ENCODE measurements at regions not wholly inside any gene's neighbourhood (a gene's known extent, or its start where the extent isn't known, plus 50 kb on each side); places are given as distances from the start of the nearest gene placed in this dataset.

GRCh38 chr2:207332480-207333212 is 166.9 kb upstream of the KLF7 start:
- H3K79me2 ChIP-seq (ENCODE audit: low read depth): no peaks in the 10 kb centered on the region
- no peaks in the 10 kb centered on the region for H3K36me3 ChIP-seq (ENCODE audit: low read depth)
- H3K27ac ChIP-seq: no peak overlapping the region
- no peaks in the 10 kb centered on the region for H3K9me2 ChIP-seq (ENCODE audit: insufficient read depth)
- H3K27me3 ChIP-seq (ENCODE audit: insufficient read depth, low read depth): no peaks in the 10 kb centered on the region
- no peaks in the 10 kb centered on the region for H4K20me1 ChIP-seq (ENCODE audit: insufficient read depth)
- BruUV-seq (replicated peaks): no TSS peak
- POLR2A ChIA-PET (ENCODE audit: unreplicated experiment): no interaction called here
- CTCF ChIA-PET: no interaction called here
- no peaks in the 10 kb centered on the region for H3K9me3 ChIP-seq (ENCODE audit: insufficient read depth, low read depth)
- no peak overlapping the region for H3K4me2 ChIP-seq
- no peak for TF ChIP-seq EZH2 (IDR thresholded peaks at IDR 0.05; ENCODE audit: low read depth)
- no peak overlapping the region for H2AFZ ChIP-seq
- H3K4me3 ChIP-seq: no peak overlapping the region
- intact Hi-C loops (cut with micrococcal nuclease; ENCODE audit: unreplicated experiment): loop anchor here (5.0 kb wide), 1 partner anchor 165 kb away; the partner anchor contains the start of gene KLF7
- H3F3A ChIP-seq (ENCODE audit: insufficient read depth, low read depth): peaks cover 25% of the 10 kb centered on the region
- DNase-seq: no peak
- peaks cover 38% of the 10 kb centered on the region for H3K4me1 ChIP-seq (replicated peaks; ENCODE audit: insufficient read depth)

DNA sequence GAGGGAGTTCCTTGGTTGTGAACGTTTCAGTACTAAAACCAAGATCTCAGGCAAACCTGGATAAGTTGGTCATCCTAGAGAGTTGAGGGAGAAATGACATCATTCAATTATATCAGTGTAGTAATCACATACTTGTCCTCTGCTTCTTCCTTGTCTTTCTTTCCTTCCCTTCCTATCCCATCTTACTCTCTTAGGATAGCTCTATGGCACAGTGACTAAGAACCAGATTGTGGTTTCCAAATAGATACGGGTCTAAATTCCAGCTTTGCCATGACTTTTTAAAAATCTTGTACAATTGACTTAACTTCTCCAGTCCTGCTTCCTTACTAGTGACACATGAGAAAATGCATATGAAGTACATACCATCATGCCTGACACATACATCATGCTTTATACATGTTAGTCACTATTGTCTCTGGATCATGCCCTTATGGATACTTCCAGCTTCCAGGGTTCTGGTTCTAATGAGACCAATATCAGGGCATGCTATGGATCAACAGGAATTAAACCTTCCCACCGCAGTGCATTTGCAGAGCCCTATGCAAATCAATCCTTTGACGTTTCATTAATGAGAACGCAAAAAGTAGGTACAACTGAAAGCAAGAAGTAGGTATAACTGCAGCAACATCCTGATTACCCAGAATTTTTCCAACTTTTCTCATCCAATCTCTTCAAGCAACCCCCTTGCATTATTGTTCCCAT is 168.0 kb upstream of the KLF7 start:
- BruUV-seq (replicated peaks): no TSS peak
- Histone ChIP-seq H4K20me1 (ENCODE audit: insufficient read depth) (no peaks in the 10 kb centered on the region), H3K27me3 (ENCODE audit: insufficient read depth, low read depth) (no peaks in the 10 kb centered on the region), H3F3A (ENCODE audit: insufficient read depth, low read depth) (peaks cover 25% of the 10 kb centered on the region), H3K36me3 (ENCODE audit: low read depth) (no peaks in the 10 kb centered on the region), H3K9me2 (ENCODE audit: insufficient read depth) (no peaks in the 10 kb centered on the region), H3K79me2 (ENCODE audit: low read depth) (no peaks in the 10 kb centered on the region), H2AFZ (peak overlapping the region; percentile 79; the same call in 1 of the 2 replicates), H3K4me1 (replicated peaks; ENCODE audit: insufficient read depth) (peaks cover 38% of the 10 kb centered on the region), H3K27ac (peak overlapping the region; percentile 91), H3K4me2 (peak overlapping the region; percentile 78), H3K9me3 (ENCODE audit: insufficient read depth, low read depth) (no peaks in the 10 kb centered on the region), H3K4me3 (peak overlapping the region; percentile 48; the same call in 1 of the 2 replicates)
- CTCF ChIA-PET: no interaction called here
- intact Hi-C loops (cut with micrococcal nuclease; ENCODE audit: unreplicated experiment): loop anchor here (2.0 to 5.0 kb wide), 2 partner anchors 75 to 166 kb away; partner anchors contain the start of gene KLF7
- no peak for TF ChIP-seq EZH2 (IDR thresholded peaks at IDR 0.05; ENCODE audit: low read depth)
- no peak for TF ChIP-seq CTCF (conservative IDR thresholded peaks at IDR 0.05)
- no peak for DNase-seq
- POLR2A ChIA-PET (ENCODE audit: unreplicated experiment): interaction anchor here (0.5 kb wide), 1 partner anchor 365 kb away, joined by 8 read pairs; no protein-coding TSS in a partner anchor

DNA sequence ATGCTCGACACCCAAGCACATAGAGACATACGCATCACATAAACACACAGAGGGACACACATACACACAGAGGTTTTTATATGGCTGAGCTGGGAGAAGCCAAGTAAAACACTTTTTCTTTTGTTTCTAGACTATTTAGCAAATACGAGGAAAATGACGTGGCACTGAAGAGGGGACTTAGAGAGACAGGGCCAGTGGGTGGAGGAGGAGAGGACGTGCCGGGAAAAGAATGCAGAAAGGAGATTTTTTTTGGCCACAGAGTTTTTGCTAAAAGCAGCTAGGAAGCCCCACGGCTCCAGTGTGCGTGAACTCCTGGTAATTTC is 168.5 kb upstream of the KLF7 start:
- Histone ChIP-seq H3K36me3 (ENCODE audit: low read depth) (no peaks in the 10 kb centered on the region), H2AFZ (peak overlapping the region; percentile 79), H3K9me2 (ENCODE audit: insufficient read depth) (no peaks in the 10 kb centered on the region), H4K20me1 (ENCODE audit: insufficient read depth) (no peaks in the 10 kb centered on the region), H3K79me2 (ENCODE audit: low read depth) (no peaks in the 10 kb centered on the region), H3K4me3 (peak overlapping the region; percentile 48), H3K4me2 (peak overlapping the region; percentile 78), H3K27me3 (ENCODE audit: insufficient read depth, low read depth) (no peaks in the 10 kb centered on the region), H3K4me1 (replicated peaks; ENCODE audit: insufficient read depth) (peaks cover 38% of the 10 kb centered on the region), H3K27ac (peak overlapping the region; percentile 91), H3F3A (ENCODE audit: insufficient read depth, low read depth) (peaks cover 25% of the 10 kb centered on the region), H3K9me3 (ENCODE audit: insufficient read depth, low read depth) (no peaks in the 10 kb centered on the region)
- CTCF ChIA-PET: no interaction called here
- TF ChIP-seq CTCF (conservative IDR thresholded peaks at IDR 0.05) (no peak), EZH2 (IDR thresholded peaks at IDR 0.05; ENCODE audit: low read depth) (no peak)
- DNase-seq: peak in 1 of 2 experiments; percentile 39
- BruUV-seq (replicated peaks): no TSS peak
- POLR2A ChIA-PET (ENCODE audit: unreplicated experiment): interaction anchor here (0.5 to 1.0 kb wide), 4 partner anchors 168 to 364 kb away, joined by 4 to 8 read pairs (median 6); partner anchors contain the start of gene KLF7
- intact Hi-C loops (cut with micrococcal nuclease; ENCODE audit: unreplicated experiment): loop anchor here (2.0 to 5.0 kb wide), 2 partner anchors 75 to 167 kb away; partner anchors contain the start of gene KLF7

Data from PC-9 (cell line).